Suprapubic skin (tissue), 4 donors: ENCODE measurements at regions not wholly inside any gene's neighbourhood (a gene's known extent, or its start where the extent isn't known, plus 50 kb on each side); places are given as distances from the start of the nearest gene placed in this dataset.

Source experiments
- EP300 ChIP-seq: sonication (generic); formaldehyde crosslinking; IDR thresholded peaks from one replicate; pipeline ENCODE4 v1.6.1; 2017; ENCODE audit warnings: antibody characterized with exemption
- POLR2A ChIP-seq, 2 donors: fragments of 450-650 bp; IDR thresholded peaks; one replicate each; pipeline ENCODE4 v1.6.1; 2017; ENCODE audit warnings: antibody characterized with exemption in 2 of 2, mild to moderate bottlenecking in 2 of 2, moderate library complexity in 2 of 2
- POLR2AphosphoS5 ChIP-seq, 3 donors: sonication (generic); formaldehyde crosslinking; IDR thresholded peaks; one replicate each; pipeline ENCODE4 v1.6.1; 2017; ENCODE audit warnings: antibody characterized with exemption in 3 of 3
- TF ChIP-seq, protein P1 (sequence below), 2 donors: fragments of 200-600 bp in 1 of 2; fragments of 450-650 bp in 1 of 2; sonication (generic) in 1 of 2; IDR thresholded peaks; one replicate each; pipeline ENCODE4 v1.5.1; 2016 to 2019; ENCODE audit warnings: antibody characterized with exemption in 2 of 2, mild to moderate bottlenecking in 1 of 2, moderate library complexity in 1 of 2

GRCh38 chr2:67895227-67895941 lies 167.4 kb downstream of the C1D start:
- TF ChIP-seq, protein P1, sequence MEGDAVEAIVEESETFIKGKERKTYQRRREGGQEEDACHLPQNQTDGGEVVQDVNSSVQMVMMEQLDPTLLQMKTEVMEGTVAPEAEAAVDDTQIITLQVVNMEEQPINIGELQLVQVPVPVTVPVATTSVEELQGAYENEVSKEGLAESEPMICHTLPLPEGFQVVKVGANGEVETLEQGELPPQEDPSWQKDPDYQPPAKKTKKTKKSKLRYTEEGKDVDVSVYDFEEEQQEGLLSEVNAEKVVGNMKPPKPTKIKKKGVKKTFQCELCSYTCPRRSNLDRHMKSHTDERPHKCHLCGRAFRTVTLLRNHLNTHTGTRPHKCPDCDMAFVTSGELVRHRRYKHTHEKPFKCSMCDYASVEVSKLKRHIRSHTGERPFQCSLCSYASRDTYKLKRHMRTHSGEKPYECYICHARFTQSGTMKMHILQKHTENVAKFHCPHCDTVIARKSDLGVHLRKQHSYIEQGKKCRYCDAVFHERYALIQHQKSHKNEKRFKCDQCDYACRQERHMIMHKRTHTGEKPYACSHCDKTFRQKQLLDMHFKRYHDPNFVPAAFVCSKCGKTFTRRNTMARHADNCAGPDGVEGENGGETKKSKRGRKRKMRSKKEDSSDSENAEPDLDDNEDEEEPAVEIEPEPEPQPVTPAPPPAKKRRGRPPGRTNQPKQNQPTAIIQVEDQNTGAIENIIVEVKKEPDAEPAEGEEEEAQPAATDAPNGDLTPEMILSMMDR (IDR thresholded peaks at IDR 0.05): no peak
- TF ChIP-seq POLR2A (IDR thresholded peaks at IDR 0.05) (no peak), POLR2AphosphoS5 (IDR thresholded peaks at IDR 0.05) (no peak), EP300 (no peak)
